ENCODE measurements at regions not wholly inside any gene's neighbourhood (a gene's known extent, or its start where the extent isn't known, plus 50 kb on each side); places are given as distances from the start of the nearest gene placed in this dataset.
"Not testable (repeated sequence)": the region's sequence is repeated elsewhere in the genome, so short reads cannot be mapped to it uniquely, and the experiment has no call there.

- no peaks in the 10 kb centered on the region for H3K27me3 ChIP-seq (ENCODE audit: control insufficient read depth in 1 of 2, insufficient read depth in 2 of 2, low read length in 1 of 2)
- no peaks in the 10 kb centered on the region for H3K4me1 ChIP-seq (ENCODE audit: control insufficient read depth in 1 of 2, insufficient read depth in 2 of 2, low read length in 2 of 2)
- DNase-seq (peak; percentile 3 to 33), ATAC-seq (ENCODE audit: low FRiP score) (no peak)
- WGBS, 2 donors = 87 to 91% methylated on average over 4 of the region's 4 CpGs
- no peaks in the 10 kb centered on the region for H3K36me3 ChIP-seq (ENCODE audit: control insufficient read depth in 1 of 2, insufficient read depth in 2 of 2, low read length in 1 of 2)
- no peak overlapping the region for H3K27ac ChIP-seq (ENCODE audit: low read depth in 1 of 2, low read length in 2 of 2)
- intact Hi-C loops (cut with DNase I) = no loop called here
- no peak overlapping the region for H3K4me3 ChIP-seq (ENCODE audit: low read length in 2 of 2)
- H3K9me3 ChIP-seq (ENCODE audit: control insufficient read depth, low read length) = peaks cover 7% of the 10 kb centered on the region
Measured at GRCh38 chr14:104230946-104231345, 92.6 kb downstream of the KIF26A start.

GRCh38 chr14:104232070-104232484 lies 93.7 kb downstream of the KIF26A start:
- peaks cover 11% of the 10 kb centered on the region for H3K9me3 ChIP-seq (ENCODE audit: control insufficient read depth, low read length)
- intact Hi-C loops (cut with DNase I) = no loop called here
- no peak overlapping the region for H3K4me3 ChIP-seq (ENCODE audit: low read length in 2 of 2)
- H3K27ac ChIP-seq (ENCODE audit: low read depth in 1 of 2, low read length in 2 of 2) = no peak overlapping the region
- WGBS, 2 donors = 63 to 69% methylated on average over 4 of the region's 4 CpGs
- no peak for DNase-seq
- H3K36me3 ChIP-seq (ENCODE audit: control insufficient read depth in 1 of 2, insufficient read depth in 2 of 2, low read length in 1 of 2) = no peaks in the 10 kb centered on the region
- no peaks in the 10 kb centered on the region for H3K4me1 ChIP-seq (ENCODE audit: control insufficient read depth in 1 of 2, insufficient read depth in 2 of 2, low read length in 2 of 2)
- no peak for ATAC-seq (ENCODE audit: low FRiP score)
- no peaks in the 10 kb centered on the region for H3K27me3 ChIP-seq (ENCODE audit: control insufficient read depth in 1 of 2, insufficient read depth in 2 of 2, low read length in 1 of 2)

GRCh38 chr14:104234007-104234786 lies 95.8 kb downstream of the KIF26A start:
- peak in 1 of 2 donors; percentile 3 for DNase-seq
- intact Hi-C loops (cut with DNase I); ATAC-seq (ENCODE audit: low FRiP score); H3K4me1 ChIP-seq (ENCODE audit: control insufficient read depth in 1 of 2, insufficient read depth in 2 of 2, low read length in 2 of 2); H3K27me3 ChIP-seq (ENCODE audit: control insufficient read depth in 1 of 2, insufficient read depth in 2 of 2, low read length in 1 of 2); H3K36me3 ChIP-seq (ENCODE audit: control insufficient read depth in 1 of 2, insufficient read depth in 2 of 2, low read length in 1 of 2); H3K4me3 ChIP-seq (ENCODE audit: low read length in 2 of 2); H3K27ac ChIP-seq (ENCODE audit: low read depth in 1 of 2, low read length in 2 of 2): not testable (repeated sequence)
- WGBS, 2 donors = 70 to 91% methylated on average over 3 of the region's 3 CpGs
- peaks cover 15% of the 10 kb centered on the region for H3K9me3 ChIP-seq (ENCODE audit: control insufficient read depth, low read length)

GRCh38 chr14:104235686-104236085 lies 97.3 kb downstream of the KIF26A start:
- H3K9me3 ChIP-seq (ENCODE audit: control insufficient read depth, low read length) = peaks cover 15% of the 10 kb centered on the region
- H3K36me3 ChIP-seq (ENCODE audit: control insufficient read depth in 1 of 2, insufficient read depth in 2 of 2, low read length in 1 of 2) = no peaks in the 10 kb centered on the region
- no peaks in the 10 kb centered on the region for H3K4me1 ChIP-seq (ENCODE audit: control insufficient read depth in 1 of 2, insufficient read depth in 2 of 2, low read length in 2 of 2)
- H3K27me3 ChIP-seq (ENCODE audit: control insufficient read depth in 1 of 2, insufficient read depth in 2 of 2, low read length in 1 of 2) = no peaks in the 10 kb centered on the region
- ATAC-seq (ENCODE audit: low FRiP score) = no peak
- intact Hi-C loops (cut with DNase I) = no loop called here
- 52 to 54% methylated on average over 2 of the region's 2 CpGs for WGBS, 2 donors
- no peak overlapping the region for H3K4me3 ChIP-seq (ENCODE audit: low read length in 2 of 2)
- no peak overlapping the region for H3K27ac ChIP-seq (ENCODE audit: low read depth in 1 of 2, low read length in 2 of 2)
- DNase-seq = no peak

GRCh38 chr14:104237651-104238423 lies 99.5 kb downstream of the KIF26A start:
- intact Hi-C loops (cut with DNase I) = no loop called here
- WGBS, 2 donors = 79 to 90% methylated on average over 23 to 24 of the region's 24 CpGs
- ATAC-seq (ENCODE audit: low FRiP score) (no peak), DNase-seq (peak in 1 of 2 donors; percentile 54)
- Histone ChIP-seq H3K9me3 (ENCODE audit: control insufficient read depth, low read length) (peaks cover 14% of the 10 kb centered on the region), H3K4me1 (ENCODE audit: control insufficient read depth in 1 of 2, insufficient read depth in 2 of 2, low read length in 2 of 2) (no peaks in the 10 kb centered on the region), H3K4me3 (ENCODE audit: low read length in 2 of 2) (no peak overlapping the region), H3K27ac (ENCODE audit: low read depth in 1 of 2, low read length in 2 of 2) (no peak overlapping the region), H3K27me3 (ENCODE audit: control insufficient read depth in 1 of 2, insufficient read depth in 2 of 2, low read length in 1 of 2) (no peaks in the 10 kb centered on the region), H3K36me3 (ENCODE audit: control insufficient read depth in 1 of 2, insufficient read depth in 2 of 2, low read length in 1 of 2) (no peaks in the 10 kb centered on the region)

GRCh38 chr14:104238424-104239184 lies 100.2 kb downstream of the KIF26A start:
- WGBS, 2 donors = 74 to 85% methylated on average over 21 of the region's 21 CpGs
- H3K4me3 ChIP-seq (ENCODE audit: low read length in 2 of 2) = no peak overlapping the region
- H3K4me1 ChIP-seq (ENCODE audit: control insufficient read depth in 1 of 2, insufficient read depth in 2 of 2, low read length in 2 of 2) = no peaks in the 10 kb centered on the region
- H3K36me3 ChIP-seq (ENCODE audit: control insufficient read depth in 1 of 2, insufficient read depth in 2 of 2, low read length in 1 of 2) = no peaks in the 10 kb centered on the region
- H3K27me3 ChIP-seq (ENCODE audit: control insufficient read depth in 1 of 2, insufficient read depth in 2 of 2, low read length in 1 of 2) = no peaks in the 10 kb centered on the region
- intact Hi-C loops (cut with DNase I) = no loop called here
- no peak overlapping the region for H3K27ac ChIP-seq (ENCODE audit: low read depth in 1 of 2, low read length in 2 of 2)
- DNase-seq (peak in 1 of 2 donors; percentile 47), ATAC-seq (ENCODE audit: low FRiP score) (no peak)
- peaks cover 14% of the 10 kb centered on the region for H3K9me3 ChIP-seq (ENCODE audit: control insufficient read depth, low read length)

- DNase-seq = peak; percentile 26 to 55
- 65 to 72% methylated on average over 7 to 8 of the region's 8 CpGs for WGBS, 2 donors
- ATAC-seq (ENCODE audit: low FRiP score) = no peak
- Histone ChIP-seq H3K9me3 (ENCODE audit: control insufficient read depth, low read length) (peaks cover 14% of the 10 kb centered on the region), H3K27me3 (ENCODE audit: control insufficient read depth in 1 of 2, insufficient read depth in 2 of 2, low read length in 1 of 2) (no peaks in the 10 kb centered on the region), H3K27ac (ENCODE audit: low read depth in 1 of 2, low read length in 2 of 2) (no peak overlapping the region), H3K4me1 (ENCODE audit: control insufficient read depth in 1 of 2, insufficient read depth in 2 of 2, low read length in 2 of 2) (no peaks in the 10 kb centered on the region), H3K36me3 (ENCODE audit: control insufficient read depth in 1 of 2, insufficient read depth in 2 of 2, low read length in 1 of 2) (no peaks in the 10 kb centered on the region), H3K4me3 (ENCODE audit: low read length in 2 of 2) (no peak overlapping the region)
- intact Hi-C loops (cut with DNase I) = no loop called here
Measured at GRCh38 chr14:104239185-104239775, 100.9 kb downstream of the KIF26A start.

GRCh38 chr14:104239861-104240301 lies 101.5 kb downstream of the KIF26A start:
- ATAC-seq (ENCODE audit: low FRiP score) = no peak
- Histone ChIP-seq H3K4me3 (ENCODE audit: low read length in 2 of 2) (no peak overlapping the region), H3K9me3 (ENCODE audit: control insufficient read depth, low read length) (peaks cover 14% of the 10 kb centered on the region), H3K4me1 (ENCODE audit: control insufficient read depth in 1 of 2, insufficient read depth in 2 of 2, low read length in 2 of 2) (no peaks in the 10 kb centered on the region), H3K36me3 (ENCODE audit: control insufficient read depth in 1 of 2, insufficient read depth in 2 of 2, low read length in 1 of 2) (no peaks in the 10 kb centered on the region), H3K27me3 (ENCODE audit: control insufficient read depth in 1 of 2, insufficient read depth in 2 of 2, low read length in 1 of 2) (no peaks in the 10 kb centered on the region), H3K27ac (ENCODE audit: low read depth in 1 of 2, low read length in 2 of 2) (no peak overlapping the region)
- intact Hi-C loops (cut with DNase I) = no loop called here
- no peak for DNase-seq
- 34 to 48% methylated on average over 16 to 17 of the region's 17 CpGs for WGBS, 2 donors
